ENCODE measurements at regions not wholly inside any gene's neighbourhood (a gene's known extent, or its start where the extent isn't known, plus 50 kb on each side); places are given as distances from the start of the nearest gene placed in this dataset.

DNA sequence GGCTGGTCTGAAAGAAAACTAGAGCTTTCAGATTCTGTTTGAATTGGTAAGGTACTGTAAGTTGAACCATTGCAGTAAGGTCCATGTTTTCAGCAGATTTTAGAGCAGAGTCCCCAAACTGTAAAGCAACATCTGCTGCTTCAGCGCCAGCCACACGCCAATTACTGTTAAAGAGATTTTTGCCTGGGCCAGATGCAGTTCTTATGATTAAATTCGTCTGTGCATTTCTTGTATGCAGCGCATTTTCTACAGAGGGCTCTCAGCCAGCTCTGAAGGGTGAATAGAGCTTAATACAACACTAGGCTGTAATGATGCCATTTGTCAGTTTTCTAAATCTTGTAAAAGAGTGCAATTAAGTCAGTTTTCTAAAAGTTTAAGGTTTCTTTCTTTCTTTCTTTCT, 246.3 kb downstream of the COX7C start:
- TF ChIP-seq, protein P1, sequence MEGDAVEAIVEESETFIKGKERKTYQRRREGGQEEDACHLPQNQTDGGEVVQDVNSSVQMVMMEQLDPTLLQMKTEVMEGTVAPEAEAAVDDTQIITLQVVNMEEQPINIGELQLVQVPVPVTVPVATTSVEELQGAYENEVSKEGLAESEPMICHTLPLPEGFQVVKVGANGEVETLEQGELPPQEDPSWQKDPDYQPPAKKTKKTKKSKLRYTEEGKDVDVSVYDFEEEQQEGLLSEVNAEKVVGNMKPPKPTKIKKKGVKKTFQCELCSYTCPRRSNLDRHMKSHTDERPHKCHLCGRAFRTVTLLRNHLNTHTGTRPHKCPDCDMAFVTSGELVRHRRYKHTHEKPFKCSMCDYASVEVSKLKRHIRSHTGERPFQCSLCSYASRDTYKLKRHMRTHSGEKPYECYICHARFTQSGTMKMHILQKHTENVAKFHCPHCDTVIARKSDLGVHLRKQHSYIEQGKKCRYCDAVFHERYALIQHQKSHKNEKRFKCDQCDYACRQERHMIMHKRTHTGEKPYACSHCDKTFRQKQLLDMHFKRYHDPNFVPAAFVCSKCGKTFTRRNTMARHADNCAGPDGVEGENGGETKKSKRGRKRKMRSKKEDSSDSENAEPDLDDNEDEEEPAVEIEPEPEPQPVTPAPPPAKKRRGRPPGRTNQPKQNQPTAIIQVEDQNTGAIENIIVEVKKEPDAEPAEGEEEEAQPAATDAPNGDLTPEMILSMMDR (IDR thresholded peaks at IDR 0.05) = no peak
- TF ChIP-seq POLR2AphosphoS5 (IDR thresholded peaks at IDR 0.05) = no peak
